Endodermal cell (in vitro differentiated cells): ENCODE measurements at regions not wholly inside any gene's neighbourhood (a gene's known extent, or its start where the extent isn't known, plus 50 kb on each side); places are given as distances from the start of the nearest gene placed in this dataset.

ENCODE experiments used
- DNase-seq: peaks from one replicate; pipeline ENCODE4 v3.0.0-alpha.2; 2017
- H3K27ac ChIP-seq: 2 replicates; pipeline ENCODE4 v1.5.1; 2013; ENCODE audit warnings: mild to moderate bottlenecking, low read depth, low read length, moderate library complexity
- H3K27me3 ChIP-seq: 2 replicates; pipeline ENCODE4 v1.6.1; 2013; ENCODE audit warnings: mild to moderate bottlenecking, low read length, moderate library complexity; ENCODE audit not compliant: insufficient read depth, control insufficient read depth, poor library complexity, severe bottlenecking
- H3K36me3 ChIP-seq: 2 replicates; pipeline ENCODE4 v1.7.0; 2013; ENCODE audit warnings: mild to moderate bottlenecking, low read length, moderate library complexity; ENCODE audit not compliant: control insufficient read depth, insufficient read depth
- H3K4me1 ChIP-seq: one replicate; pipeline ENCODE4 v1.7.0; 2013; ENCODE audit warnings: low read length; ENCODE audit not compliant: control insufficient read depth, insufficient read depth
- H3K4me3 ChIP-seq: 2 replicates; pipeline ENCODE4 v1.5.1; 2013; ENCODE audit warnings: mild to moderate bottlenecking, low read length, moderate library complexity
- H3K9ac ChIP-seq: 2 replicates; pipeline ENCODE4 v1.6.1; 2013; ENCODE audit warnings: mild to moderate bottlenecking, low read length, moderate library complexity; ENCODE audit not compliant: poor library complexity, severe bottlenecking; ENCODE audit errors: extremely low read depth
- H3K9me3 ChIP-seq: 2 replicates; pipeline ENCODE4 v1.6.1; 2013; ENCODE audit warnings: mild to moderate bottlenecking, low read length, moderate library complexity; ENCODE audit not compliant: control insufficient read depth
- H3K27ac Mint-ChIP-seq: 2 replicates; pipeline ENCODE4 v1.8.0; 2020; ENCODE audit warnings: mixed read lengths
- H3K27me3 Mint-ChIP-seq: 2 replicates; pipeline ENCODE4 v1.8.0; 2021; ENCODE audit warnings: mild to moderate bottlenecking, mixed read lengths; ENCODE audit not compliant: insufficient read depth
- H3K36me3 Mint-ChIP-seq: 2 replicates; pipeline ENCODE4 v1.8.0; 2020; ENCODE audit warnings: low read depth, mixed read lengths
- H3K4me1 Mint-ChIP-seq: 2 replicates; pipeline ENCODE4 v1.8.0; 2020; ENCODE audit warnings: mixed read lengths
- H3K4me3 Mint-ChIP-seq: 2 replicates; pipeline ENCODE4 v1.8.0; 2020; ENCODE audit warnings: mild to moderate bottlenecking, moderate library complexity, mixed read lengths
- H3K9me3 Mint-ChIP-seq: 2 replicates; pipeline ENCODE4 v1.8.0; 2020; ENCODE audit warnings: mild to moderate bottlenecking, mixed read lengths
- CTCF ChIP-seq: fragments of 200-600 bp; sonication (generic); conservative IDR thresholded peaks from 2 replicates; pipeline ENCODE4 v1.5.0; 2021; ENCODE audit warnings: antibody characterized with exemption, mild to moderate bottlenecking
- WGBS, 2 experiments: methylation state at CpG; one replicate each; pipeline versions ENCODE4 v1.1.5 to v1.1.7; 2013; ENCODE audit warnings: missing lambda C conversion rate in 2 of 2, mixed read lengths in 1 of 2; ENCODE audit not compliant: insufficient coverage in 1 of 2, insufficient read length in 1 of 2; 5-methylcytosine and 5-hydroxymethylcytosine counted together

DNA sequence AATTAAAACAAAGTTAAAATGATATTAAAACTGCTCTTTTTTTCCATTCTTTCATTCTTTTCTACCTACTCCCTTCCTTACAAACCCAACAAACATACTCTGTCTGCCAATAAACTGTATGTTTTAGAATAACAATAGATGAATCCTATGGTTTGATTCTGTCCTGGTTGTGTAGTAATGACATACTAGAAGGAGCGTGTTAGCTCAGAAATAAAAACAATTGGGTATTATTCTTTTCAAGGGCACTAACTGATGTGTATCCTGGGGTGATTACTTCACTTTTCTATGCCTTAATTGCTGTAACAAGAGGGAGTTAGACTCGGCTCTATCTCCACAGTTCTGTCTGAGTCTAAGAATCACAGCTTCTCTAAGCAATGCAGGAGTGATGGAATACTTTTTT, 194.4 kb downstream of the GIPC2 start:
- Histone ChIP-seq H3K9ac (no peak overlapping the region), H3K36me3 (no peaks in the 10 kb centered on the region), H3K4me1 (no peaks in the 10 kb centered on the region), H3K27ac (no peak overlapping the region), H3K4me3 (no peak overlapping the region), H3K9me3 (peaks cover 29% of the 10 kb centered on the region), H3K27me3 (peaks cover 71% of the 10 kb centered on the region)
- no peak for DNase-seq
- Mint-ChIP-seq H3K4me1 (peaks cover 12% of the 10 kb centered on the region), H3K27ac (no peak overlapping the region), H3K27me3 (peaks cover 78% of the 10 kb centered on the region), H3K4me3 (no peak overlapping the region), H3K9me3 (peaks cover 9% of the 10 kb centered on the region), H3K36me3 (no peaks in the 10 kb centered on the region)
- no peak for TF ChIP-seq CTCF
- WGBS, 2 experiments, result 85 to 100% methylated on average over 1 to 2 of the region's 2 CpGs

- H3K4me1 ChIP-seq, result no peaks in the 10 kb centered on the region
- no peaks in the 10 kb centered on the region for H3K36me3 Mint-ChIP-seq
- H3K4me1 Mint-ChIP-seq, result peaks cover 12% of the 10 kb centered on the region
- no peak overlapping the region for H3K27ac Mint-ChIP-seq
- TF ChIP-seq CTCF, result no peak
- H3K27me3 Mint-ChIP-seq, result peaks cover 75% of the 10 kb centered on the region
- no peak overlapping the region for H3K4me3 ChIP-seq
- H3K9ac ChIP-seq, result no peak overlapping the region
- H3K27me3 ChIP-seq, result peaks cover 65% of the 10 kb centered on the region
- no peaks in the 10 kb centered on the region for H3K36me3 ChIP-seq
- H3K27ac ChIP-seq, result no peak overlapping the region
- H3K9me3 Mint-ChIP-seq, result peaks cover 9% of the 10 kb centered on the region
- H3K9me3 ChIP-seq, result peaks cover 24% of the 10 kb centered on the region
- no peak for DNase-seq
- 52 to 72% methylated on average over 3 of the region's 3 CpGs for WGBS, 2 experiments
- H3K4me3 Mint-ChIP-seq, result no peak overlapping the region
These were observed 195.0 kb downstream of the GIPC2 start for GRCh38 chr1:78240755-78241154.

- H3K36me3 Mint-ChIP-seq, result no peaks in the 10 kb centered on the region
- no peak overlapping the region for H3K9ac ChIP-seq
- H3K9me3 Mint-ChIP-seq, result no peaks in the 10 kb centered on the region
- H3K27ac Mint-ChIP-seq, result no peak overlapping the region
- peaks cover 72% of the 10 kb centered on the region for H3K27me3 ChIP-seq
- no peak for DNase-seq
- H3K4me3 Mint-ChIP-seq, result no peak overlapping the region
- TF ChIP-seq CTCF, result no peak
- no peak overlapping the region for H3K4me3 ChIP-seq
- H3K4me1 Mint-ChIP-seq, result no peaks in the 10 kb centered on the region
- no peaks in the 10 kb centered on the region for H3K36me3 ChIP-seq
- peaks cover 77% of the 10 kb centered on the region for H3K27me3 Mint-ChIP-seq
- 87% methylated on average over 2 of the region's 2 CpGs; no CpG with 5 or more reads in 1 of the 2 experiments for WGBS, 2 experiments
- H3K4me1 ChIP-seq, result no peaks in the 10 kb centered on the region
- no peaks in the 10 kb centered on the region for H3K9me3 ChIP-seq
- H3K27ac ChIP-seq, result no peak overlapping the region
These were observed 201.3 kb downstream of the GIPC2 start for GRCh38 chr1:78247079-78247478.
